GM23338 (cell line): ENCODE measurements at regions not wholly inside any gene's neighbourhood (a gene's known extent, or its start where the extent isn't known, plus 50 kb on each side); places are given as distances from the start of the nearest gene placed in this dataset.

Experiments
- ATAC-seq: fragments of 200-7000 bp; cut with Tn5 transposase; 3 replicates; pipeline ENCODE4 v1.9.1; 2020
- DNase-seq: peaks from one replicate; pipeline ENCODE4 v3.0.0-alpha.2; 2015; ENCODE audit warnings: low spot score
- H2AFZ ChIP-seq: fragments of 200-600 bp; sonication (generic); 2 replicates; pipeline ENCODE4 v1.8.0; 2016; ENCODE audit warnings: antibody characterized with exemption, mild to moderate bottlenecking, moderate library complexity
- H3F3A ChIP-seq: fragments of 200-600 bp; sonication (generic); replicated peaks from 2 replicates; pipeline ENCODE4 v1.8.0; 2017; ENCODE audit warnings: antibody characterized with exemption, mixed run types, low read depth
- H3K27ac ChIP-seq: fragments of 200-600 bp; sonication (generic); 2 replicates; pipeline ENCODE4 v1.6.1; 2016; ENCODE audit warnings: low read depth
- H3K27me3 ChIP-seq: fragments of 200-600 bp; sonication (generic); 2 replicates; pipeline ENCODE4 v1.8.0; 2016; ENCODE audit warnings: mild to moderate bottlenecking, mixed run types, moderate library complexity; ENCODE audit not compliant: insufficient read depth
- H3K36me3 ChIP-seq: fragments of 200-600 bp; sonication (generic); 2 replicates; pipeline ENCODE4 v1.8.0; 2016; ENCODE audit warnings: mild to moderate bottlenecking; ENCODE audit not compliant: insufficient read depth
- H3K4me1 ChIP-seq: fragments of 200-600 bp; sonication (generic); 2 replicates; pipeline ENCODE4 v1.8.0; 2016; ENCODE audit warnings: mild to moderate bottlenecking, moderate library complexity; ENCODE audit not compliant: insufficient read depth
- H3K4me2 ChIP-seq: fragments of 200-600 bp; sonication (generic); 2 replicates; pipeline ENCODE4 v1.7.1; 2017; ENCODE audit warnings: mixed run types
- H3K4me3 ChIP-seq: fragments of 200-600 bp; sonication (generic); 2 replicates; pipeline ENCODE4 v1.6.1; 2016; ENCODE audit warnings: mixed run types
- H3K79me2 ChIP-seq: fragments of 200-600 bp; sonication (generic); replicated peaks from 2 replicates; pipeline ENCODE4 v1.8.0; 2017; ENCODE audit warnings: mild to moderate bottlenecking; ENCODE audit not compliant: insufficient read depth
- H3K9me2 ChIP-seq: fragments of 200-600 bp; sonication (generic); 2 replicates; pipeline ENCODE4 v1.8.0; 2017; ENCODE audit not compliant: insufficient read depth
- H4K20me1 ChIP-seq: fragments of 200-600 bp; sonication (generic); replicated peaks from 2 replicates; pipeline ENCODE4 v1.8.0; 2017; ENCODE audit warnings: mild to moderate bottlenecking; ENCODE audit not compliant: insufficient read depth
- H3K27ac Mint-ChIP-seq: 2 replicates; pipeline ENCODE4 v1.8.0; 2020; ENCODE audit warnings: inconsistent platforms, mild to moderate bottlenecking, moderate library complexity, mixed read lengths
- H3K27me3 Mint-ChIP-seq: 3 replicates; pipeline ENCODE4 v1.8.0; 2022; ENCODE audit warnings: low read depth, mild to moderate bottlenecking, moderate library complexity, mixed read lengths, inconsistent platforms; ENCODE audit not compliant: insufficient read depth, poor library complexity
- H3K36me3 Mint-ChIP-seq: 3 replicates; pipeline ENCODE4 v1.8.0; 2021; ENCODE audit warnings: low read depth, mild to moderate bottlenecking, inconsistent platforms, moderate library complexity, mixed read lengths
- H3K4me1 Mint-ChIP-seq: 3 replicates; pipeline ENCODE4 v1.8.0; 2020; ENCODE audit warnings: mild to moderate bottlenecking, inconsistent platforms, mixed read lengths
- H3K4me3 Mint-ChIP-seq: 3 replicates; pipeline ENCODE4 v1.8.0; 2021; ENCODE audit warnings: moderate library complexity, mild to moderate bottlenecking, inconsistent platforms, mixed read lengths
- H3K9me3 Mint-ChIP-seq: 3 replicates; pipeline ENCODE4 v1.8.0; 2020; ENCODE audit warnings: moderate library complexity, mild to moderate bottlenecking, inconsistent platforms, mixed read lengths
- CREB1 ChIP-seq: fragments of 250-450 bp; sonication (Bioruptor Pico); IDR thresholded peaks from 2 replicates; pipeline ENCODE4 v1.5.0; 2020; ENCODE audit warnings: low read depth, mild to moderate bottlenecking, moderate library complexity
- CTCF ChIP-seq, 2 experiments: fragments of 200-600 bp in 1 of 2; sonication (generic) in 1 of 2; conservative IDR thresholded peaks; 2 replicates each; pipeline versions ENCODE4 v1.5.1 to v1.6.1; 2016 to 2017; ENCODE audit warnings: antibody characterized with exemption in 2 of 2, low read depth in 2 of 2, mild to moderate bottlenecking in 2 of 2, moderate library complexity in 1 of 2
- ETS1 ChIP-seq: IDR thresholded peaks from 2 replicates; pipeline ENCODE4 v1.6.1; 2016; ENCODE audit warnings: antibody characterized with exemption
- EZH2 ChIP-seq: fragments of 200-600 bp; sonication (generic); IDR thresholded peaks from one replicate; pipeline ENCODE4 v1.8.0; 2017; ENCODE audit warnings: antibody characterized with exemption, mild to moderate bottlenecking, low read depth; ENCODE audit not compliant: unreplicated experiment
- EZH2phosphoT487 ChIP-seq: fragments of 200-600 bp; sonication (generic); IDR thresholded peaks from one replicate; pipeline ENCODE4 v1.8.1; 2018; ENCODE audit warnings: antibody characterized with exemption; ENCODE audit not compliant: unreplicated experiment
- JUNB ChIP-seq: IDR thresholded peaks from one replicate; pipeline ENCODE4 v1.6.1; 2016; ENCODE audit warnings: antibody characterized with exemption; ENCODE audit not compliant: unreplicated experiment
- NANOG ChIP-seq: IDR thresholded peaks from 2 replicates; pipeline ENCODE4 v1.6.1; 2016; ENCODE audit warnings: antibody characterized with exemption, borderline replicate concordance
- POLR2AphosphoS5 ChIP-seq: IDR thresholded peaks from 2 replicates; pipeline ENCODE4 v1.6.1; 2016; ENCODE audit warnings: antibody characterized with exemption, low read depth
- REST ChIP-seq: IDR thresholded peaks from one replicate; pipeline ENCODE4 v1.6.1; 2018; ENCODE audit warnings: antibody characterized with exemption; ENCODE audit not compliant: unreplicated experiment
- STAT1 ChIP-seq: IDR thresholded peaks from one replicate; pipeline ENCODE4 v1.6.1; 2016; ENCODE audit warnings: antibody characterized with exemption; ENCODE audit not compliant: unreplicated experiment
- ZNF114 ChIP-seq: fragments of 250-450 bp; sonication (Bioruptor Pico); IDR thresholded peaks from 2 replicates; pipeline ENCODE4 v1.5.0; 2020; ENCODE audit warnings: mild to moderate bottlenecking, moderate library complexity
- ZNF331 ChIP-seq: fragments of 250-450 bp; sonication (Bioruptor Pico); IDR thresholded peaks from 2 replicates; pipeline ENCODE4 v1.5.0; 2020; ENCODE audit warnings: low read depth, mild to moderate bottlenecking, moderate library complexity
- ZNF462 ChIP-seq: fragments of 250-450 bp; sonication (Bioruptor Pico); IDR thresholded peaks from 2 replicates; pipeline ENCODE4 v1.5.0; 2020; ENCODE audit warnings: mild to moderate bottlenecking, moderate library complexity

DNA sequence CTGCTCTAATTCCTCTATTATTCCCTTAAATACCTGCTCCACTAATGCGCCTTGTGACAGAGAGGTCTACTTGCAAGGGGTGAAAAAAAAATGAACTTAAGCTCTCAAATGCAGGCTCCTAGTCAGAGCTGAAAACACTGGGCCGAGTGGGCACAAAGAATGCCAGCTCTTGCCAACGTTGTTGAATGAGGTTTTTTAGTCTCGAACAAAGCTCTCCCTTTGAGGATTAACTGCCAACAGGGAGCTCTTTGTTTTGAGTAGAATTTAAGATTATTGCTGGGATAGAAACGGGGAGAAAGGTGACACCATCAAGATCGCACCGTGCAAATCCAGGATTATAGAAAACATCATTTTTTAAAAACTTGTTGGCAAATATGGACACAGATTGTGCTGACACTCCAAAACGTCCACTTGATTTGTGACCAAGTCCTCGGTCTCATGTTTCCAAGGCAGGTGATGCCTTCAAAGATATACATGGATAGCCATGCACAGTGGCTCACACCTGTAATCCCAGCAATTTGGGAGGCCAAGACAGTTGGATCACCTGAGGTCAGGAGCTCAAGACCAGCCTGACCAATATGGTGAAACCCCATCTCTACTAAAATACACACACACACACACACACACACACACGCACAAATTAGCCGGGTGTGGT is 163.2 kb downstream of the BMP7 start:
- Histone ChIP-seq H3K4me2 (no peak overlapping the region), H3K4me3 (no peak overlapping the region), H3F3A (no peaks in the 10 kb centered on the region), H4K20me1 (no peaks in the 10 kb centered on the region), H3K79me2 (no peaks in the 10 kb centered on the region), H3K27ac (no peak overlapping the region), H2AFZ (no peak overlapping the region), H3K27me3 (no peaks in the 10 kb centered on the region), H3K36me3 (no peaks in the 10 kb centered on the region), H3K4me1 (no peaks in the 10 kb centered on the region), H3K9me2 (no peaks in the 10 kb centered on the region; the same call in 1 of the 2 replicates)
- Mint-ChIP-seq H3K27me3 (peaks cover 2% of the 10 kb centered on the region), H3K4me3 (no peak overlapping the region), H3K4me1 (no peaks in the 10 kb centered on the region; the same call in 2 of the 3 replicates), H3K9me3 (no peaks in the 10 kb centered on the region; the same call in 1 of the 3 replicates), H3K36me3 (no peaks in the 10 kb centered on the region), H3K27ac (no peak overlapping the region)
- TF ChIP-seq ZNF331 (CRISPR knock-in tag) (no peak), CREB1 (CRISPR knock-in tag) (no peak), ZNF114 (CRISPR knock-in tag) (no peak), CTCF (conservative IDR thresholded peaks at IDR 0.05; ENCODE audit: low read depth in 2 of 2) (no peak), REST (no peak), EZH2phosphoT487 (no peak), ETS1 (no peak), EZH2 (no peak), NANOG (no peak), POLR2AphosphoS5 (no peak), ZNF462 (CRISPR knock-in tag) (no peak), JUNB (no peak), STAT1 (no peak)
- ATAC-seq (no peak), DNase-seq (no peak)
